ENCODE measurements at regions not wholly inside any gene's neighbourhood (a gene's known extent, or its start where the extent isn't known, plus 50 kb on each side); places are given as distances from the start of the nearest gene placed in this dataset.

GRCh38 chr14:44833376-44834060 is 128.2 kb downstream of the KLHL28 start:
- CTCF ChIA-PET (ENCODE audit: unreplicated experiment): no interaction called here
- intact Hi-C loops (cut with micrococcal nuclease; ENCODE audit: unreplicated experiment): no loop called here
- H3K4me2 ChIP-seq (ENCODE audit: low read length): no peak overlapping the region
- no peaks in the 10 kb centered on the region for H4K20me1 ChIP-seq (ENCODE audit: insufficient read depth, low read length)
- no TSS peak for BruUV-seq (replicated peaks)
- DNase-seq (ENCODE audit: low spot score): no peak
- POLR2A ChIA-PET: no interaction called here
- H3K79me2 ChIP-seq (ENCODE audit: insufficient read depth, low read depth, low read length): no peaks in the 10 kb centered on the region
- no peaks in the 10 kb centered on the region for H3K4me1 ChIP-seq (ENCODE audit: insufficient read depth, low read length, poor library complexity, severe bottlenecking)
- TF ChIP-seq CTCF (conservative IDR thresholded peaks at IDR 0.05; ENCODE audit: low read length): no peak
- no peak for TF ChIP-seq EZH2phosphoT487 (IDR thresholded peaks at IDR 0.05; ENCODE audit: borderline replicate concordance, low read depth, low read length)
- no peak overlapping the region for H2AFZ ChIP-seq (ENCODE audit: low read length)
- no peaks in the 10 kb centered on the region for H3K9me3 ChIP-seq (ENCODE audit: low read length)
- no peak overlapping the region for H3K27ac ChIP-seq (ENCODE audit: low read depth, low read length, poor library complexity, severe bottlenecking)
- H3K9me2 ChIP-seq (ENCODE audit: insufficient read depth, low read length): no peaks in the 10 kb centered on the region
- H3K4me3 ChIP-seq (ENCODE audit: low read depth, low read length, poor library complexity, severe bottlenecking): no peak overlapping the region
- H3K36me3 ChIP-seq (ENCODE audit: insufficient read depth, low read length): no peaks in the 10 kb centered on the region

GRCh38 chr14:44830371-44830770 is 131.4 kb downstream of the KLHL28 start:
- Histone ChIP-seq H3K9me2 (ENCODE audit: insufficient read depth, low read length) (no peaks in the 10 kb centered on the region), H2AFZ (ENCODE audit: low read length) (no peak overlapping the region), H3K9me3 (ENCODE audit: low read length) (no peaks in the 10 kb centered on the region), H4K20me1 (ENCODE audit: insufficient read depth, low read length) (no peaks in the 10 kb centered on the region), H3K79me2 (ENCODE audit: insufficient read depth, low read depth, low read length) (no peaks in the 10 kb centered on the region), H3K4me3 (ENCODE audit: low read depth, low read length, poor library complexity, severe bottlenecking) (no peak overlapping the region), H3K4me2 (ENCODE audit: low read length) (no peak overlapping the region), H3K27ac (ENCODE audit: low read depth, low read length, poor library complexity, severe bottlenecking) (no peak overlapping the region), H3K4me1 (ENCODE audit: insufficient read depth, low read length, poor library complexity, severe bottlenecking) (no peaks in the 10 kb centered on the region), H3K36me3 (ENCODE audit: insufficient read depth, low read length) (no peaks in the 10 kb centered on the region)
- ChIA-PET CTCF (ENCODE audit: unreplicated experiment) (no interaction called here), POLR2A (interaction anchor here (0.7 kb wide), 1 partner anchor 1018 kb away, joined by 3 read pairs; no protein-coding TSS in a partner anchor)
- no peak for DNase-seq (ENCODE audit: low spot score)
- intact Hi-C loops (cut with micrococcal nuclease; ENCODE audit: unreplicated experiment): no loop called here
- BruUV-seq (replicated peaks): no TSS peak
- no peak for TF ChIP-seq CTCF (conservative IDR thresholded peaks at IDR 0.05; ENCODE audit: low read length)
- no peak for TF ChIP-seq EZH2phosphoT487 (IDR thresholded peaks at IDR 0.05; ENCODE audit: borderline replicate concordance, low read depth, low read length)

- H3K4me2 ChIP-seq (ENCODE audit: low read length): no peak overlapping the region
- CTCF ChIA-PET (ENCODE audit: unreplicated experiment): no interaction called here
- intact Hi-C loops (cut with micrococcal nuclease; ENCODE audit: unreplicated experiment): no loop called here
- DNase-seq (ENCODE audit: low spot score): no peak
- H3K27ac ChIP-seq (ENCODE audit: low read depth, low read length, poor library complexity, severe bottlenecking): no peak overlapping the region
- H3K4me3 ChIP-seq (ENCODE audit: low read depth, low read length, poor library complexity, severe bottlenecking): no peak overlapping the region
- TF ChIP-seq CTCF (conservative IDR thresholded peaks at IDR 0.05; ENCODE audit: low read length) (no peak), EZH2phosphoT487 (IDR thresholded peaks at IDR 0.05; ENCODE audit: borderline replicate concordance, low read depth, low read length) (no peak)
- no peaks in the 10 kb centered on the region for H3K79me2 ChIP-seq (ENCODE audit: insufficient read depth, low read depth, low read length)
- no TSS peak for BruUV-seq (replicated peaks)
- H3K4me1 ChIP-seq (ENCODE audit: insufficient read depth, low read length, poor library complexity, severe bottlenecking): no peaks in the 10 kb centered on the region
- H2AFZ ChIP-seq (ENCODE audit: low read length): no peak overlapping the region
- no peaks in the 10 kb centered on the region for H3K36me3 ChIP-seq (ENCODE audit: insufficient read depth, low read length)
- no peaks in the 10 kb centered on the region for H3K9me2 ChIP-seq (ENCODE audit: insufficient read depth, low read length)
- H4K20me1 ChIP-seq (ENCODE audit: insufficient read depth, low read length): no peaks in the 10 kb centered on the region
- POLR2A ChIA-PET: interaction anchor here (1.0 kb wide), 1 partner anchor 12 kb away, joined by 3 read pairs; no protein-coding TSS in a partner anchor
- no peaks in the 10 kb centered on the region for H3K9me3 ChIP-seq (ENCODE audit: low read length)
Measured at GRCh38 chr14:44829021-44829420, 132.7 kb downstream of the KLHL28 start.

Measured in OCI-LY7 (cell line).